ENCODE measurements at regions not wholly inside any gene's neighbourhood (a gene's known extent, or its start where the extent isn't known, plus 50 kb on each side); places are given as distances from the start of the nearest gene placed in this dataset.

GRCh38 chr9:129436751-129437625 lies 183.9 kb downstream of the C9orf50 start:
- Histone ChIP-seq H3K4me3 (ENCODE audit: low read depth in 1 of 3, low read length in 3 of 3) (peak overlapping the region in 2 of 3 donors; percentile 50 to 57), H3K9ac (ENCODE audit: low read depth in 1 of 2, low read length in 2 of 2) (peak overlapping the region in 1 of 2 donors; percentile 50), H3K27ac (ENCODE audit: low read depth in 1 of 2, low read length in 2 of 2) (peak overlapping the region in 1 of 2 donors; percentile 44), H3K27me3 (ENCODE audit: control insufficient read depth in 4 of 4, insufficient read depth in 4 of 4, low read length in 3 of 4) (no peaks in the 10 kb centered on the region), H3K9me3 (ENCODE audit: control insufficient read depth in 4 of 4, low read length in 3 of 4) (no peaks in the 10 kb centered on the region), H3K4me1 (ENCODE audit: control insufficient read depth in 4 of 4, insufficient read depth in 4 of 4, low read length in 3 of 4) (peaks cover 7 to 16% (median 13%) of the 10 kb centered on the region in 4 donors), H3K36me3 (ENCODE audit: control insufficient read depth in 4 of 4, insufficient read depth in 3 of 4, low read depth in 1 of 4, low read length in 3 of 4) (no peaks in the 10 kb centered on the region)
- WGBS: 5% methylated on average over 78 of the region's 78 CpGs
- DNase-seq (ENCODE audit: low spot score): no peak
- TF ChIP-seq GABPA (IDR thresholded peaks at IDR 0.05 in 1 of 2, conservative IDR thresholded peaks at IDR 0.05 in 1 of 2): no peak
- TF ChIP-seq SP1 (IDR thresholded peaks at IDR 0.05): peak; percentile 8
- no peak for TF ChIP-seq REST (IDR thresholded peaks at IDR 0.05)
- TF ChIP-seq TAF1 (conservative IDR thresholded peaks at IDR 0.05): no peak
- no peak for TF ChIP-seq HNF4G (IDR thresholded peaks at IDR 0.05)
- TF ChIP-seq RXRA (IDR thresholded peaks at IDR 0.05): no peak
- no peak for TF ChIP-seq JUND (IDR thresholded peaks at IDR 0.05)
- TF ChIP-seq RAD21 (IDR thresholded peaks at IDR 0.05): peak in 1 of 2 donors; percentile 59
- no peak for TF ChIP-seq YY1 (IDR thresholded peaks at IDR 0.05)
- TF ChIP-seq FOXA1 (IDR thresholded peaks at IDR 0.05): no peak
- TF ChIP-seq NR2F2 (IDR thresholded peaks at IDR 0.05): no peak
- no peak for TF ChIP-seq HNF4A (conservative IDR thresholded peaks at IDR 0.05)

DNA sequence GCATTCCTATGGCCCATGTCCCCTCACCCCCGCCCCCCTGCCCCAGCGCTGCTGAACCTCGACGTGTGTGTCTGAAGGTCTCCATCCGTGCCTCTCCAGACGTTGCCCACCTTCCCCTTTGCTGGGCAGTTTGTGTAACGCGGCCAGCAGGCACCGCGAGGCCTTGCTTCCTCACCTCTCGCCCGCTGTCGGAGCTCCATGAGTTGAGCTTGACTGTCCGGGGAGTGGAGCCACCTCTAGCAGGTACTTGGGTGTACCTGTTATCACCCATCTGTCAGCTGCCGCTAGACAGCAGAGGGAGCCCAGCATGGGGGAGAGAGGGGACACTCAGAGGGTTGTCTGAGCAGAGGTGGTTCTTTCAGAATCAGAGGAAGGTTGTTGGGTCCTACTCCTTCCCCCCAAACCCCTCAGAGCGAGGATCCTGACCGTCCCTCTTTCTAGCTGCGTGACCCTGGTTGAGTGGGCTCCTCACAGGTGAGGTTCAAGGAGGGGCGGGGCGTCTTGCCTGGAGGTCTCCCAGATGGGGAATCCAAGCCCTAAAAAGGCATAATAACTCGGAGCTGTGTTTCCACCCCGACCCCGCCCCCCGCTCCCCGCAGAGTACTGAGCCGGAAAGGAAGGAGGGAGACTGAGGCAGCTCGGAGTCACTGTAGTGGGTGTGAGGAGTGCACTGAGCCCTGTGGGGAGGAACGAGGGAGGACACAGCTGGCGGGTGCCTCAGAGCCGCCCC lies 184.7 kb downstream of the C9orf50 start:
- no peak overlapping the region for H3K4me3 ChIP-seq (ENCODE audit: low read depth in 1 of 3, low read length in 3 of 3)
- H3K36me3 ChIP-seq (ENCODE audit: control insufficient read depth in 4 of 4, insufficient read depth in 3 of 4, low read depth in 1 of 4, low read length in 3 of 4): no peaks in the 10 kb centered on the region
- no peak for TF ChIP-seq FOXA2 (IDR thresholded peaks at IDR 0.05)
- no peaks in the 10 kb centered on the region for H3K27me3 ChIP-seq (ENCODE audit: control insufficient read depth in 4 of 4, insufficient read depth in 4 of 4, low read length in 3 of 4)
- no peak overlapping the region for H3K9ac ChIP-seq (ENCODE audit: low read depth in 1 of 2, low read length in 2 of 2)
- H3K27ac ChIP-seq (ENCODE audit: low read depth in 1 of 2, low read length in 2 of 2): no peak overlapping the region
- DNase-seq (ENCODE audit: low spot score): no peak
- no peaks in the 10 kb centered on the region for H3K9me3 ChIP-seq (ENCODE audit: control insufficient read depth in 4 of 4, low read length in 3 of 4)
- 52% methylated on average over 30 of the region's 30 CpGs for WGBS
- peaks cover 7 to 16% (median 13%) of the 10 kb centered on the region in 4 donors for H3K4me1 ChIP-seq (ENCODE audit: control insufficient read depth in 4 of 4, insufficient read depth in 4 of 4, low read length in 3 of 4)

DNA sequence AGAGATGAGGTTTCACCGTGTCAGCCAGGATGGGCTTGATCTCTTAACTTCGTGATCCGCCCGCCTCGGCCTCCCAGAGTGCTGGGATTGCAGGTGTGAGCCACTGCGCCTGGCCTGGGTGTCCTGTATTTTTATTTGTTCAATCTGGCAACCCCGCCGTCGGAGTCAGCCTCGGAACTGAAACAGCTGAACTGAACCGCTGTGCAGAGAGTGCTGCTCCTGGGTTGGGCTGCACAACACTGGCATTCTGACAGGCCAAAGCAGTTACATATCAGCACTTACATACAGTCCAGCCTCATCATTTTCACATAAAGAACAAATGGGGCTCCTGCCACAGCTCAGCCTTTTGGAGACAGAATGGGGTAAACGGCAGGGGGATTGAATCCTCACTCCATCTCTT lies 185.6 kb downstream of the C9orf50 start:
- TF ChIP-seq REST (IDR thresholded peaks at IDR 0.05) (no peak), FOXA1 (IDR thresholded peaks at IDR 0.05) (no peak)
- no peaks in the 10 kb centered on the region for H3K36me3 ChIP-seq (ENCODE audit: control insufficient read depth in 4 of 4, insufficient read depth in 3 of 4, low read depth in 1 of 4, low read length in 3 of 4)
- H3K27me3 ChIP-seq (ENCODE audit: control insufficient read depth in 4 of 4, insufficient read depth in 4 of 4, low read length in 3 of 4): no peaks in the 10 kb centered on the region
- 85% methylated on average over 12 of the region's 12 CpGs for WGBS
- no peak overlapping the region for H3K9ac ChIP-seq (ENCODE audit: low read depth in 1 of 2, low read length in 2 of 2)
- H3K9me3 ChIP-seq (ENCODE audit: control insufficient read depth in 4 of 4, low read length in 3 of 4): no peaks in the 10 kb centered on the region
- H3K27ac ChIP-seq (ENCODE audit: low read depth in 1 of 2, low read length in 2 of 2): no peak overlapping the region
- no peak overlapping the region for H3K4me3 ChIP-seq (ENCODE audit: low read depth in 1 of 3, low read length in 3 of 3)
- peaks cover 7 to 16% (median 13%) of the 10 kb centered on the region in 4 donors for H3K4me1 ChIP-seq (ENCODE audit: control insufficient read depth in 4 of 4, insufficient read depth in 4 of 4, low read length in 3 of 4)
- DNase-seq (ENCODE audit: low spot score): no peak
